Activated T-cell treated with anti-CD3 and anti-CD28 coated beads, Interleukin-2, amount 50 U/mL, for 72 hours (primary cell): ENCODE measurements at regions not wholly inside any gene's neighbourhood (a gene's known extent, or its start where the extent isn't known, plus 50 kb on each side); places are given as distances from the start of the nearest gene placed in this dataset.

ENCODE experiments used
- ATAC-seq, 2 donors: fragments of 150-1000 bp; cut with Tn5 transposase; replicated peaks in 1 of 2; 2 replicates each; pipeline ENCODE4 v1.10.0; 2021; ENCODE audit warnings: moderate library complexity in 2 of 2, mild to moderate bottlenecking in 1 of 2
- DNase-seq, 2 donors: peaks; one replicate each; pipeline ENCODE4 v3.0.0; 2021 to 2022; ENCODE audit warnings: mixed read lengths in 1 of 2
- H3K27ac Mint-ChIP-seq: one replicate; pipeline ENCODE4 v1.8.0; 2022; ENCODE audit warnings: mild to moderate bottlenecking, moderate library complexity, mixed read lengths
- H3K27me3 Mint-ChIP-seq: one replicate; pipeline ENCODE4 v1.8.0; 2022; ENCODE audit warnings: low read depth, mixed read lengths
- H3K36me3 Mint-ChIP-seq, 2 donors: one replicate each; pipeline ENCODE4 v1.8.0; 2022; ENCODE audit warnings: mixed read lengths in 2 of 2, mild to moderate bottlenecking in 1 of 2; ENCODE audit not compliant: insufficient read depth in 2 of 2
- H3K4me1 Mint-ChIP-seq: one replicate; pipeline ENCODE4 v1.8.0; 2022; ENCODE audit warnings: low read depth, mixed read lengths
- H3K4me3 Mint-ChIP-seq, 2 donors: one replicate each; pipeline ENCODE4 v1.8.0; 2022; ENCODE audit warnings: mild to moderate bottlenecking in 2 of 2, mixed read lengths in 2 of 2, moderate library complexity in 2 of 2
- H3K9me3 Mint-ChIP-seq, 2 donors: one replicate each; pipeline ENCODE4 v1.8.0; 2022; ENCODE audit warnings: mixed read lengths in 2 of 2

DNA sequence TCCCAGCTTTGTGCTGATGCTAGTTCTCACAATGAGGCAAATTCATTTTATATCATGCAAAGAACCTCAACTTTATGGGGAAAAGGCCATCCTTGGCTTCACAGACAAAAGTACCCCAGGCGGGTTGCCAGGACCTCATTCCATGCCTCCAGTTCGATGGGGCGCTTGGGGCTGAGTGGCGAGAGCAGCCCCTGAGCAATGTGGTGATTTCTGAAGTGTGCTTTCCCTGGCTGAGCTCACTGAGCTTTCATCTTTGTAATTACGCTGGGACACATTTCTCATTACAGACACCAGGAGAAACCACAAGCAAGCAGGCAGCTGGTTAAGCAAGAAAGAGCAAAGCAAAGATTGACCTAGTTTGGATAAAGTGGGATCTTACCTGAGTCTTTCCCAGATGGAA is 301.5 kb upstream of the CDH4 start:
- H3K36me3 Mint-ChIP-seq = peaks cover 0 to 2% of the 10 kb centered on the region in 2 donors
- no peaks in the 10 kb centered on the region for H3K4me1 Mint-ChIP-seq
- H3K9me3 Mint-ChIP-seq = peaks cover 0 to 4% of the 10 kb centered on the region in 2 donors
- no peak for ATAC-seq
- no peak overlapping the region for H3K4me3 Mint-ChIP-seq
- no peak for DNase-seq
- H3K27ac Mint-ChIP-seq = no peak overlapping the region
- H3K27me3 Mint-ChIP-seq = peaks cover 6% of the 10 kb centered on the region

- Mint-ChIP-seq H3K4me3 (no peak overlapping the region), H3K9me3 (peaks cover 0 to 4% of the 10 kb centered on the region in 2 donors), H3K27me3 (peaks cover 6% of the 10 kb centered on the region), H3K27ac (no peak overlapping the region), H3K4me1 (no peaks in the 10 kb centered on the region), H3K36me3 (peaks cover 0 to 2% of the 10 kb centered on the region in 2 donors)
- ATAC-seq = no peak
- no peak for DNase-seq
Measured at GRCh38 chr20:60950974-60951373, 301.1 kb upstream of the CDH4 start.

DNA sequence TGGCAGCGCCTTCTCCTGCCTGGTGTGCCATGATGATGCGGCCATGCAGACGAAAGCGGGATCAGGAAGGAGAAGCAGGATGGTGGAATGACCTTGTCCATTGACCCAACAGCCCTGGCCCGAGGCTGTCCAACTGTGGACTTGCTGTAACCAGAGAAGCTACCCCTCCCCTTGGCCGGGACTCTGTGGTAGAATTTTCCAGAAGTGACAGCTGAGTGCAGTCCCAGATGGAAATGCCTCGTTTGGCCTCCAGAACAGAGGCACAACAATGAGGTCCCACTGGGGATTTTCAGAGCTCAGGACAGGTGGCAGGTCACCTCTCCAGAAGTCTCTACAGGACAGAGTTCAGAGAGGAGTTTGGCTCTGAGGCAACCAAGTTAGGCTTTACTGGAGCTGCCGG is 299.2 kb upstream of the CDH4 start:
- no peak for DNase-seq
- no peak overlapping the region for H3K4me3 Mint-ChIP-seq
- no peak for ATAC-seq
- H3K4me1 Mint-ChIP-seq = no peaks in the 10 kb centered on the region
- peaks cover 6% of the 10 kb centered on the region for H3K27me3 Mint-ChIP-seq
- no peak overlapping the region for H3K27ac Mint-ChIP-seq
- H3K36me3 Mint-ChIP-seq = peaks cover 0 to 2% of the 10 kb centered on the region in 2 donors
- peaks cover 0 to 5% of the 10 kb centered on the region in 2 donors for H3K9me3 Mint-ChIP-seq

GRCh38 chr20:60953321-60953720 is 298.7 kb upstream of the CDH4 start:
- Mint-ChIP-seq H3K4me1 (no peaks in the 10 kb centered on the region), H3K36me3 (peaks cover 0 to 2% of the 10 kb centered on the region in 2 donors), H3K27me3 (peaks cover 6% of the 10 kb centered on the region), H3K4me3 (no peak overlapping the region), H3K27ac (no peak overlapping the region), H3K9me3 (peaks cover 0 to 5% of the 10 kb centered on the region in 2 donors)
- DNase-seq = no peak
- ATAC-seq = no peak

DNA sequence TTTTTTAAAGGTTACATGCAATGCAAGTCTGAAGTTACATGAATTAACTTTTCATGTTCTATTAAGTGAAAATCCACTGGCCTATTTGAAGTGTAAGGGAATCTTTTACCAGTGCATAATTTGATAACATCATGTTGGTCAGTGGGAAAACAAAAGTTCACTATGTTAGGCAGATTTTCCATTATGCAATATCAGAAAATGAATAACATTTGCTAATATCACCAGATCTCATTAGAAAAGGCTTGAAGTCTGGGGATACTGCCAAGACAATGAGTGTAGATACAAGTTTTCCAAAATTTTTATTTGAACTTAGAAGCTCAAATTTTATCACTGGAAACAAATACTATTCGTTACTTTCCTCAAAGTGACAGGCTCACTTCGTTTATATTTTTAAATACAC is 296.4 kb upstream of the CDH4 start:
- Mint-ChIP-seq H3K27me3 (peaks cover 6% of the 10 kb centered on the region), H3K4me3 (no peak overlapping the region), H3K36me3 (no peaks in the 10 kb centered on the region), H3K27ac (no peak overlapping the region), H3K4me1 (no peaks in the 10 kb centered on the region), H3K9me3 (peaks cover 0 to 2% of the 10 kb centered on the region in 2 donors)
- DNase-seq = no peak
- no peak for ATAC-seq

- H3K4me1 Mint-ChIP-seq = no peaks in the 10 kb centered on the region
- DNase-seq (no peak), ATAC-seq (no peak)
- H3K9me3 Mint-ChIP-seq = peaks cover 0 to 2% of the 10 kb centered on the region in 2 donors
- peaks cover 6% of the 10 kb centered on the region for H3K27me3 Mint-ChIP-seq
- H3K36me3 Mint-ChIP-seq = no peaks in the 10 kb centered on the region
- no peak overlapping the region for H3K27ac Mint-ChIP-seq
- no peak overlapping the region for H3K4me3 Mint-ChIP-seq
Measured at GRCh38 chr20:60956194-60956593, 295.9 kb upstream of the CDH4 start.

DNA sequence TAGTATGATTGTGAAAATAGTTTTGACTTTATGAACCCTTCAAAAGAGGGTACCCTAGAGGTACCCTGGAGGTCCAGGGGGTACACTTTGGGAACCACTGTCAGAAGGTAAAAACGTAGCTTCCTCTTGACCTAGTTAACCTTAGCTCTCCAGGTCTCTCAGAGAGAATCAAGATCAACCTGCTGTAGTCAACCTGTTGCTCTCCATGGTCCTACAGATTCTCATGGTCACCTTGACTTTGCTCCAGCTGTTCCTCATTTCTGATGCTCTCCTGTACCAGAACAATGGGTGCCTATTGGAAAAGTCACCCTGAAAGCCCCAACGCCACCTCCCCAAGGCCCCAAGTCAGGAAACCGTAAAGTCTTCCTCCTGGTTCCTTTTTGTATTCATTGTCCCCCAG is 294.4 kb upstream of the CDH4 start:
- Mint-ChIP-seq H3K36me3 (no peaks in the 10 kb centered on the region), H3K4me3 (no peak overlapping the region), H3K27ac (no peak overlapping the region), H3K9me3 (peaks cover 0 to 2% of the 10 kb centered on the region in 2 donors), H3K27me3 (peaks cover 2% of the 10 kb centered on the region), H3K4me1 (no peaks in the 10 kb centered on the region)
- no peak for ATAC-seq
- DNase-seq = no peak

- H3K4me3 Mint-ChIP-seq = no peak overlapping the region
Measured at GRCh38 chr20:60959971-60960370, 292.1 kb upstream of the CDH4 start.

DNA sequence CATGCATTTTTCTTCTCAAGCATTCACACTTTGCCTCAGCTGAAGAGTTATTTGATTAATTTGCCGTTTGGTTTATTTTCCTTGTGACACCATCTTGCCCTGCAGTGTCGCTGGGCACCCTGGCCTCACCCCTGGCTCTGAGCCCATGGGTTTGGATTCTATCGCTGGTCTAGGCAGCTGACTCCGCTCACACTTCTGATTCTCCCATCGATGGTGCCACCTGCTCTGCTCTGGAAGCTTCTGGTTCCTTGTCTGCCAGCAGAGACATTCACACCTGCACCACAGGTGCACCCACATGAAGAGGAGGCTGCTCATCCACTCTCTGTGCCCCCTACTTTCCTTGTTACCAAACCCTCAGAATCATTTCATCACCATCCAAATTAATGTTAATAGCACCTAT is 291.6 kb upstream of the CDH4 start:
- no peak overlapping the region for H3K27ac Mint-ChIP-seq
- no peak for ATAC-seq
- no peak for DNase-seq
- no peaks in the 10 kb centered on the region for H3K27me3 Mint-ChIP-seq
- H3K4me3 Mint-ChIP-seq = no peak overlapping the region
- no peaks in the 10 kb centered on the region for H3K4me1 Mint-ChIP-seq
- peaks cover 0 to 2% of the 10 kb centered on the region in 2 donors for H3K9me3 Mint-ChIP-seq
- no peaks in the 10 kb centered on the region for H3K36me3 Mint-ChIP-seq

More at GRCh38 chr20:60959971-60960370, 292.1 kb upstream of the CDH4 start:
- Mint-ChIP-seq H3K36me3 (no peaks in the 10 kb centered on the region), H3K9me3 (peaks cover 0 to 2% of the 10 kb centered on the region in 2 donors), H3K27me3 (no peaks in the 10 kb centered on the region), H3K4me1 (no peaks in the 10 kb centered on the region), H3K27ac (no peak overlapping the region)
- ATAC-seq (no peak), DNase-seq (no peak)

DNA sequence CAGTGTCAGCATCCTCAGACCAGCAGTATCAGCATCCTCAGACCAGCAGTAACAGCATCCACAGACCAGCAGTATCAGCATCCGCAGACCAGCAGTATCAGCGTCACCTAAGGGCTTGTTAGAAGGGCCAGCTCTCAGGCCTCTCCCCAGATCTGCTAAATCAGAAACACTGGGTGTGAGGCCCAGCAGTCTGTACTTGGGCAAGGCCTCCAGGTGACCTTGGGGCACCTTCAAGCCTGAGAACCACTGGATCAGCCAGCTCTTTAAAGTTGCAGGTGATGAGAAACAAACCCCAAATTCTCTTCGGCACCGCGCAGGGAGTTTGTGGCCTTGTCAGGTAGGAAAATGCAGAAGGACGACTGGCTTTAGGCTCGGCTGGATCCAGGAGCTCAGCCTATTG is 290.5 kb upstream of the CDH4 start:
- Mint-ChIP-seq H3K27me3 (no peaks in the 10 kb centered on the region), H3K4me3 (no peak overlapping the region), H3K4me1 (no peaks in the 10 kb centered on the region), H3K27ac (no peak overlapping the region), H3K9me3 (no peaks in the 10 kb centered on the region), H3K36me3 (no peaks in the 10 kb centered on the region)
- ATAC-seq (no peak), DNase-seq (no peak)

- Mint-ChIP-seq H3K4me1 (no peaks in the 10 kb centered on the region), H3K4me3 (no peak overlapping the region), H3K36me3 (no peaks in the 10 kb centered on the region), H3K27ac (no peak overlapping the region), H3K9me3 (no peaks in the 10 kb centered on the region), H3K27me3 (no peaks in the 10 kb centered on the region)
- DNase-seq (no peak), ATAC-seq (no peak)
Measured at GRCh38 chr20:60962367-60963045, 289.6 kb upstream of the CDH4 start.

GRCh38 chr20:60963146-60963545 is 288.9 kb upstream of the CDH4 start:
- Mint-ChIP-seq H3K4me1 (no peaks in the 10 kb centered on the region), H3K4me3 (no peak overlapping the region), H3K27me3 (no peaks in the 10 kb centered on the region), H3K27ac (no peak overlapping the region), H3K9me3 (no peaks in the 10 kb centered on the region), H3K36me3 (no peaks in the 10 kb centered on the region)
- ATAC-seq = no peak
- no peak for DNase-seq

- DNase-seq (no peak), ATAC-seq (no peak)
- H3K4me3 Mint-ChIP-seq = no peak overlapping the region
- no peaks in the 10 kb centered on the region for H3K27me3 Mint-ChIP-seq
- no peaks in the 10 kb centered on the region for H3K36me3 Mint-ChIP-seq
- H3K27ac Mint-ChIP-seq = no peak overlapping the region
- H3K4me1 Mint-ChIP-seq = no peaks in the 10 kb centered on the region
- H3K9me3 Mint-ChIP-seq = peaks cover 2 to 3% of the 10 kb centered on the region in 2 donors
Measured at GRCh38 chr20:60964911-60965310, 287.1 kb upstream of the CDH4 start.

DNA sequence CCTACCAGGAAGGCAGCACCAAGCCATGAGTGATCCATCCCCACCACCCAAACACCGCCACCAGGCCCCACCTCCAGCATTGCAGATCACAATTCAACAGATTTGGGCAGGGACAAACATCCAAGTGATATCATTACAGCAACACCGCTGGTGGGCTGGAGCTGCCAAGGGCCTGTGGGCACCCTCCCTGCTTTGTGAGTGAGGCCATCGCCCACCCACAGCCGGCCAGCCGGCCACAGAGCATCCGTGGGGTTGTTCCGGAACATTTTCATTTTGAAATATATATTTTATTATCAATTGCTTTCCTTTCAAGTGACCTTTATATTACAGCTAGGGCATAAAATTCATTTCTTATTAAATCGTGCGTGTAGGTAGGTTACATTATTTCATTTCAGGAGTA is 286.0 kb upstream of the CDH4 start:
- no peak for ATAC-seq
- Mint-ChIP-seq H3K36me3 (no peaks in the 10 kb centered on the region), H3K4me3 (no peak overlapping the region), H3K9me3 (peaks cover 2 to 3% of the 10 kb centered on the region in 2 donors), H3K27ac (no peak overlapping the region), H3K27me3 (no peaks in the 10 kb centered on the region), H3K4me1 (no peaks in the 10 kb centered on the region)
- DNase-seq = no peak
